Lower leg skin (tissue), 4 donors: ENCODE measurements at regions not wholly inside any gene's neighbourhood (a gene's known extent, or its start where the extent isn't known, plus 50 kb on each side); places are given as distances from the start of the nearest gene placed in this dataset.
"Not testable (repeated sequence)": the region's sequence is repeated elsewhere in the genome, so short reads cannot be mapped to it uniquely, and the experiment has no call there.

Experiments
- DNase-seq, 2 donors: peaks; one replicate each; pipeline ENCODE4 v3.0.0-alpha.2; 2019; ENCODE audit warnings: low spot score in 2 of 2
- H3K4me3 ChIP-seq: fragments of 200-600 bp; sonication (generic); 2 replicates; pipeline ENCODE4 v1.5.1; 2017; ENCODE audit warnings: mild to moderate bottlenecking, low read depth; ENCODE audit not compliant: poor library complexity, severe bottlenecking
- POLR2A ChIP-seq, 2 donors: fragments of 450-650 bp; IDR thresholded peaks; one replicate each; pipeline ENCODE4 v1.6.1; 2016 to 2017; ENCODE audit warnings: antibody characterized with exemption in 2 of 2, mild to moderate bottlenecking in 1 of 2, moderate library complexity in 1 of 2
- WGBS, 2 donors: methylation state at CpG; one replicate each; pipeline ENCODE4 v1.1.5; 2018; 5-methylcytosine and 5-hydroxymethylcytosine counted together
- intact Hi-C: fragments of 100-400 bp; cut with DNase I; formaldehyde crosslinking; loops from one replicate; pipeline ENCODE4 v1.15.0; 2023; ENCODE audit warnings: low total_unique reads
- TF ChIP-seq, protein P1 (sequence below), 3 donors: fragments of 450-650 bp; IDR thresholded peaks; one replicate each; pipeline ENCODE4 v1.5.1; 2016; ENCODE audit warnings: antibody characterized with exemption in 3 of 3, mild to moderate bottlenecking in 3 of 3, moderate library complexity in 2 of 3

GRCh38 chr13:109315481-109315880 lies 470.9 kb downstream of the IRS2 start:
- WGBS, 2 donors = 90 to 95% methylated on average over 4 of the region's 4 CpGs
- no peak overlapping the region for H3K4me3 ChIP-seq
- TF ChIP-seq, protein P1, sequence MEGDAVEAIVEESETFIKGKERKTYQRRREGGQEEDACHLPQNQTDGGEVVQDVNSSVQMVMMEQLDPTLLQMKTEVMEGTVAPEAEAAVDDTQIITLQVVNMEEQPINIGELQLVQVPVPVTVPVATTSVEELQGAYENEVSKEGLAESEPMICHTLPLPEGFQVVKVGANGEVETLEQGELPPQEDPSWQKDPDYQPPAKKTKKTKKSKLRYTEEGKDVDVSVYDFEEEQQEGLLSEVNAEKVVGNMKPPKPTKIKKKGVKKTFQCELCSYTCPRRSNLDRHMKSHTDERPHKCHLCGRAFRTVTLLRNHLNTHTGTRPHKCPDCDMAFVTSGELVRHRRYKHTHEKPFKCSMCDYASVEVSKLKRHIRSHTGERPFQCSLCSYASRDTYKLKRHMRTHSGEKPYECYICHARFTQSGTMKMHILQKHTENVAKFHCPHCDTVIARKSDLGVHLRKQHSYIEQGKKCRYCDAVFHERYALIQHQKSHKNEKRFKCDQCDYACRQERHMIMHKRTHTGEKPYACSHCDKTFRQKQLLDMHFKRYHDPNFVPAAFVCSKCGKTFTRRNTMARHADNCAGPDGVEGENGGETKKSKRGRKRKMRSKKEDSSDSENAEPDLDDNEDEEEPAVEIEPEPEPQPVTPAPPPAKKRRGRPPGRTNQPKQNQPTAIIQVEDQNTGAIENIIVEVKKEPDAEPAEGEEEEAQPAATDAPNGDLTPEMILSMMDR (IDR thresholded peaks at IDR 0.05) = no peak
- TF ChIP-seq POLR2A (IDR thresholded peaks at IDR 0.05) = no peak
- intact Hi-C loops = no loop called here
- DNase-seq = no peak

DNA sequence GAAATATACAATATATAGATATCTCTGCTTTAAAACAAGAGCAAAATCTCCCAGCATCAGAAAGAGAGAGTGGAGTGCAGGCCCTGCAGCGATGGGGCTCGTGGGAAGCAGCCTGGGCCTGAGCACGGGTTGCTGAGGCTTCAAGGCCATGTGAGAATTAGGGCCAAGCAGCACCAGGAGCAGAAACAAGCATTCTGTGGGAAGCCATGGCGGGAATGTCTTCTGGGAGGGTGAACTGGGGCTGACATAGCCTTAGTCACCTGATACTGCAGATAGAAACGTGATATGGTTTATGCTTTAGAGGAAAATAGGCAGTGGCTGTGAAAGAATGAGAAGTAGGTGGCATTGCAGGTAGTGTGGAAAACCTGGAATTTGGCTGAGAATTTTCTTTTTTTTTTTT lies 472.3 kb downstream of the IRS2 start:
- 72 to 76% methylated on average over 5 of the region's 5 CpGs for WGBS, 2 donors
- no peak for DNase-seq
- intact Hi-C loops = no loop called here
- TF ChIP-seq, protein P1 (IDR thresholded peaks at IDR 0.05) = no peak
- no peak for TF ChIP-seq POLR2A (IDR thresholded peaks at IDR 0.05)
- H3K4me3 ChIP-seq = no peak overlapping the region

- H3K4me3 ChIP-seq = no peak overlapping the region
- intact Hi-C loops = no loop called here
- TF ChIP-seq POLR2A (IDR thresholded peaks at IDR 0.05) = no peak
- TF ChIP-seq, protein P1 (IDR thresholded peaks at IDR 0.05) = no peak
- no peak for DNase-seq
Measured at GRCh38 chr13:109312399-109312798, 474.0 kb downstream of the IRS2 start.

- H3K4me3 ChIP-seq, DNase-seq, intact Hi-C loops: not testable (repeated sequence)
- 95 to 98% methylated on average over 16 to 33 of the region's 33 CpGs for WGBS, 2 donors
Measured at GRCh38 chr13:109311431-109311976, 474.9 kb downstream of the IRS2 start.

- TF ChIP-seq POLR2A (IDR thresholded peaks at IDR 0.05) = no peak
- TF ChIP-seq, protein P1 (IDR thresholded peaks at IDR 0.05) = no peak
- DNase-seq = no peak
- intact Hi-C loops = no loop called here
- WGBS, 2 donors = 89 to 90% methylated on average over 12 of the region's 12 CpGs
- no peak overlapping the region for H3K4me3 ChIP-seq
Measured at GRCh38 chr13:109309625-109310363, 476.6 kb downstream of the IRS2 start.

- intact Hi-C loops = no loop called here
- TF ChIP-seq, protein P1 (IDR thresholded peaks at IDR 0.05) = no peak
- TF ChIP-seq POLR2A (IDR thresholded peaks at IDR 0.05) = no peak
- DNase-seq = no peak
Measured at GRCh38 chr13:109307027-109307426, 479.4 kb downstream of the IRS2 start.

More at GRCh38 chr13:109307027-109307426, 479.4 kb downstream of the IRS2 start:
- 81 to 91% methylated on average over 4 to 6 of the region's 6 CpGs for WGBS, 2 donors
- no peak overlapping the region for H3K4me3 ChIP-seq
